Parathyroid adenoma (tissue), 2 donors: ENCODE measurements at regions not wholly inside any gene's neighbourhood (a gene's known extent, or its start where the extent isn't known, plus 50 kb on each side); places are given as distances from the start of the nearest gene placed in this dataset.

Experiments
- H2AFZ ChIP-seq: fragments of 300-600 bp; sonication (generic); one replicate; pipeline ENCODE4 v1.7.0; 2017; ENCODE audit warnings: antibody characterized with exemption, mild to moderate bottlenecking
- H3K27ac ChIP-seq: fragments of 300-600 bp; sonication (generic); one replicate; pipeline ENCODE4 v1.7.0; 2017
- H3K27me3 ChIP-seq: fragments of 300-600 bp; sonication (generic); one replicate; pipeline ENCODE4 v1.7.0; 2017; ENCODE audit warnings: low read length; ENCODE audit not compliant: control insufficient read depth, insufficient read depth
- H3K36me3 ChIP-seq: fragments of 300-600 bp; sonication (generic); one replicate; pipeline ENCODE4 v1.7.0; 2017; ENCODE audit warnings: low read length; ENCODE audit not compliant: control insufficient read depth, insufficient read depth
- H3K4me1 ChIP-seq: fragments of 300-600 bp; sonication (generic); one replicate; pipeline ENCODE4 v1.7.0; 2017; ENCODE audit warnings: control low read depth
- H3K4me2 ChIP-seq: fragments of 300-600 bp; sonication (generic); one replicate; pipeline ENCODE4 v1.7.0; 2017; ENCODE audit warnings: low read length
- H3K4me3 ChIP-seq: fragments of 300-600 bp; sonication (generic); one replicate; pipeline ENCODE4 v1.7.0; 2017; ENCODE audit warnings: low read depth, low read length
- H3K79me2 ChIP-seq: fragments of 300-600 bp; sonication (generic); one replicate; pipeline ENCODE4 v1.7.0; 2017; ENCODE audit warnings: control low read depth
- H3K9ac ChIP-seq: fragments of 300-600 bp; sonication (generic); one replicate; pipeline ENCODE4 v1.7.0; 2017; ENCODE audit warnings: mild to moderate bottlenecking
- H3K9me3 ChIP-seq: fragments of 300-600 bp; sonication (generic); one replicate; pipeline ENCODE4 v1.7.0; 2017; ENCODE audit warnings: low read length; ENCODE audit not compliant: control insufficient read depth
- TF ChIP-seq, protein P1 (sequence below): fragments of 300-600 bp; sonication (generic); IDR thresholded peaks from one replicate; pipeline ENCODE4 v1.7.0; 2017; ENCODE audit warnings: antibody characterized with exemption, mild to moderate bottlenecking
- donor health status: primary hyperparathyroidism.

DNA sequence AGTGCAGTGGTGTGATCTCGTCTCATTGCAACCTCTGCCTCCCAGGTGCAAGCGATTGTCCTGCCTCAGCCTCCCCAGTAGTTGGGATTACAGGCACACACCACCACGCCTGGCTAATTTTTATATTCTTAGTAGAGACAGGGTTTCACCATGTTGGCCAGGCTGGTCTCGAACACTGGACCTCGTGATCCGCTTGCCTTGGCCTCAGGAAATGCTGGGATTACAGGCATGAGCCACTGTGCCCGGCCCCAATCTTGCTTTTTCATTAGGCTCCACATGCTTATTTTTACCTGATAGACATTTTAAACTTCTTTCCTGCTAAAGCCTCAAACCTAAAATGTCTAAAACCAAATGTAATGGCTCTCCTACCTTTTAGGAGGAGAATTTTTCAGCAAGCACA lies 817.0 kb upstream of the NECTIN3 start:
- Histone ChIP-seq H3K4me2 (no peak overlapping the region), H3K4me3 (no peak overlapping the region), H3K27ac (no peak overlapping the region)

DNA sequence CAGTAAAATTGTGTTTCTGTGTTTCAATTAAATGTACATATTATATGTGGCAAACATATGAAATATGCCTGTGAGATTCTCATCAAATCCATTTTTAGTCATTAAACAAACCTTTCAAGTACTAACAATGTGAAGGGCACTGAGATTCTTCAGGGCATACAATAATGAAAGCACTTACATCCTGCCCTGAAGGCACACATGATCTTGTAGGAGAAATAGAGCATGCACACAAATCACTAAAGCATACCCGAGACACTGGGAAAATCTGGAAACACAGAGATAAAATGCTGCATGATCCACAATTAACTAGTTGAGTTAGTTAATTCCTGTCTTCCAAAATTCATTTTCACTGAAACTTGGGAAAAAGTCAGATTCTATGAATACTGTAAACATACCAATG lies 810.5 kb upstream of the NECTIN3 start:
- Histone ChIP-seq H3K4me3 (no peak overlapping the region), H3K9ac (no peak overlapping the region), H3K27ac (no peak overlapping the region), H3K79me2 (no peaks in the 10 kb centered on the region), H3K9me3 (no peaks in the 10 kb centered on the region), H3K4me2 (no peak overlapping the region), H3K27me3 (no peaks in the 10 kb centered on the region), H3K36me3 (no peaks in the 10 kb centered on the region), H3K4me1 (no peaks in the 10 kb centered on the region), H2AFZ (no peak overlapping the region)
- TF ChIP-seq, protein P1, sequence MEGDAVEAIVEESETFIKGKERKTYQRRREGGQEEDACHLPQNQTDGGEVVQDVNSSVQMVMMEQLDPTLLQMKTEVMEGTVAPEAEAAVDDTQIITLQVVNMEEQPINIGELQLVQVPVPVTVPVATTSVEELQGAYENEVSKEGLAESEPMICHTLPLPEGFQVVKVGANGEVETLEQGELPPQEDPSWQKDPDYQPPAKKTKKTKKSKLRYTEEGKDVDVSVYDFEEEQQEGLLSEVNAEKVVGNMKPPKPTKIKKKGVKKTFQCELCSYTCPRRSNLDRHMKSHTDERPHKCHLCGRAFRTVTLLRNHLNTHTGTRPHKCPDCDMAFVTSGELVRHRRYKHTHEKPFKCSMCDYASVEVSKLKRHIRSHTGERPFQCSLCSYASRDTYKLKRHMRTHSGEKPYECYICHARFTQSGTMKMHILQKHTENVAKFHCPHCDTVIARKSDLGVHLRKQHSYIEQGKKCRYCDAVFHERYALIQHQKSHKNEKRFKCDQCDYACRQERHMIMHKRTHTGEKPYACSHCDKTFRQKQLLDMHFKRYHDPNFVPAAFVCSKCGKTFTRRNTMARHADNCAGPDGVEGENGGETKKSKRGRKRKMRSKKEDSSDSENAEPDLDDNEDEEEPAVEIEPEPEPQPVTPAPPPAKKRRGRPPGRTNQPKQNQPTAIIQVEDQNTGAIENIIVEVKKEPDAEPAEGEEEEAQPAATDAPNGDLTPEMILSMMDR, result no peak

More for the DNA sequence above, 817.0 kb upstream of the NECTIN3 start:
- H3K79me2 ChIP-seq, result no peaks in the 10 kb centered on the region
- no peaks in the 10 kb centered on the region for H3K36me3 ChIP-seq
- no peak overlapping the region for H2AFZ ChIP-seq
- H3K9ac ChIP-seq, result no peak overlapping the region
- no peaks in the 10 kb centered on the region for H3K9me3 ChIP-seq
- TF ChIP-seq, protein P1, result no peak
- H3K4me1 ChIP-seq, result no peaks in the 10 kb centered on the region
- H3K27me3 ChIP-seq, result no peaks in the 10 kb centered on the region

DNA sequence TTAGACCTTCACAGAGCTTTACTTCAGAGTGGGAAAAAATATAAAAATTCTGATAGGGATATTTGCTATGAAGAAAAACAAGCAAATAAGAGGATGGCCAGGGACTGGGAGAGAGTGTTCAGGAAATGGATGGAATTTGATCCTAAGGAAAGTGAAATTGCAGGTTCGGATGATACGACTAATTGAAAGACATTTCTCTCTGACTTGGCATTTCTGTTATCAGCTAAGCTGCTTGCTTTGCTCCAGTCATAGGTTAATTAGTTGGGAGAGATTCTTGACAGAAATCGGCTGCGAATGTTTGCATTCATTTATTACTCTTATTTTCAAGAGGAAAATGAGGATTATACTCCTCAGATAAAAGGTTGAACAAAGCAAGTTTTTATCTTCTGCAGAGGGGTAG lies 808.7 kb upstream of the NECTIN3 start:
- TF ChIP-seq, protein P1, result no peak
- no peaks in the 10 kb centered on the region for H3K27me3 ChIP-seq
- H3K36me3 ChIP-seq, result no peaks in the 10 kb centered on the region
- H3K9me3 ChIP-seq, result no peaks in the 10 kb centered on the region
- H2AFZ ChIP-seq, result no peak overlapping the region
- no peaks in the 10 kb centered on the region for H3K4me1 ChIP-seq
- no peak overlapping the region for H3K4me2 ChIP-seq
- H3K4me3 ChIP-seq, result no peak overlapping the region
- H3K79me2 ChIP-seq, result no peaks in the 10 kb centered on the region
- no peak overlapping the region for H3K9ac ChIP-seq
- H3K27ac ChIP-seq, result no peak overlapping the region

DNA sequence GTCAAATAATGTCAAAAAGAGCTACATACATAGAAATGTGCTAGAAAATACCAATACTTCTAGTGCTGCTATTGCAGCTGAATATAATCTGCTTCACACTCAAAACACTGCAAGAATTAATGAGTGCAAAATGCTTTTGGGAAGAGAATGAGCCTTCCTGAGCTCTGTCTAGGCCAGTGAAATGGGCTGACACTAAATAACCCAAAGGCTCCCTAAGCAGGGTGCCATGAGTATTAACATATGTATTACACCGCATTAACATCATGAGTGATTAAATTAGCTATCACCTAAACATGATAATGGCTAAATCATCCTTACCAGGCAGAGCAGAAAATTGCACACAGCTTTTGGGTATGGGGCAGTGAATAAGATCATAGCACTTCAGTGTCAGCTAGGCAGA lies 806.3 kb upstream of the NECTIN3 start:
- no peaks in the 10 kb centered on the region for H3K4me1 ChIP-seq
- no peaks in the 10 kb centered on the region for H3K79me2 ChIP-seq
- no peak overlapping the region for H3K9ac ChIP-seq
- TF ChIP-seq, protein P1, result no peak
- H3K27me3 ChIP-seq, result no peaks in the 10 kb centered on the region
- H3K4me3 ChIP-seq, result no peak overlapping the region
- H2AFZ ChIP-seq, result no peak overlapping the region
- H3K9me3 ChIP-seq, result no peaks in the 10 kb centered on the region
- no peaks in the 10 kb centered on the region for H3K36me3 ChIP-seq
- H3K4me2 ChIP-seq, result no peak overlapping the region
- no peak overlapping the region for H3K27ac ChIP-seq

DNA sequence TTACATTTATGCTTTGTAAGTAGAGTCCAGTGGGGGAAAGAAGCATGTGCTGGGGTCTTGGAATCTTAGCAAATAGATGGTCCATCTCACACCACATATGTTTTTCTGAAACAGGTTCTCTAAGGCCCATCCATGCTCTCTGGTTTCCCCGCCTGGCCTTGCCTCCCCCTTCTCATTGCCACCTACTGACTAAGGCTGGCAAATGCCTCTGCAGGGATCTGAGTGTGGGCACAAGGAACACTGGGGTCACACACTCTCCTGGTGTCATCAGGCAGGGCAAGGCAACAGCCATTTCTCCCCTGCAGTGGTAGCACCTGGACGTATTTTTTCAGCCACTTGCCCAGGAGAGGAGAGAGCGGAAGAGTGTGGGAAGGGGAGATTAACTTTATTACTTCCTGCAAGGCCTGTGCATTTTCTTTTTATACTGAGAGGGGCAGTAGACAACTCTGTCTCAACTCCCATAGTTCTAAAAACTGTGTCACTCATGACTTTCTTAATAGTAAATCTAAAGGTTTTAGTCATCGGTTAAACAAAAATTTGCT lies 804.2 kb upstream of the NECTIN3 start:
- H3K36me3 ChIP-seq, result no peaks in the 10 kb centered on the region
- H3K27me3 ChIP-seq, result no peaks in the 10 kb centered on the region
- H3K4me3 ChIP-seq, result no peak overlapping the region
- H3K4me1 ChIP-seq, result no peaks in the 10 kb centered on the region
- H3K4me2 ChIP-seq, result no peak overlapping the region
- TF ChIP-seq, protein P1, result no peak
- no peak overlapping the region for H3K27ac ChIP-seq
- no peaks in the 10 kb centered on the region for H3K79me2 ChIP-seq
- H3K9me3 ChIP-seq, result no peaks in the 10 kb centered on the region
- H2AFZ ChIP-seq, result no peak overlapping the region
- no peak overlapping the region for H3K9ac ChIP-seq
